Spleen (tissue), 11 donors: ENCODE measurements at regions not wholly inside any gene's neighbourhood (a gene's known extent, or its start where the extent isn't known, plus 50 kb on each side); places are given as distances from the start of the nearest gene placed in this dataset.
A peak's percentile ranks its signal among the peaks of the same experiment; 100 is the strongest.

Experiments used
- DNase-seq: peaks from one replicate; pipeline ENCODE4 v3.0.0-alpha.2; 2020
- H3K27ac ChIP-seq, 8 donors: fragments of 200-600 bp; sonication (generic) in 7 of 8; 1 replicate in 4 of 8; 2 replicates in 4 of 8; pipeline versions ENCODE4 v1.5.0 to v1.8.0; 2016 to 2021; ENCODE audit warnings: inconsistent platforms in 4 of 8, mild to moderate bottlenecking in 4 of 8, moderate library complexity in 1 of 8
- H3K27me3 ChIP-seq, 7 donors: fragments of 200-600 bp; sonication (generic) in 6 of 7; replicated peaks in 1 of 7; 1 replicate in 4 of 7; 2 replicates in 3 of 7; pipeline versions ENCODE4 v1.5.0 to v1.8.0; 2016 to 2021; ENCODE audit warnings: inconsistent platforms in 3 of 7, mild to moderate bottlenecking in 1 of 7
- H3K36me3 ChIP-seq, 6 donors: fragments of 200-600 bp; sonication (generic) in 5 of 6; 1 replicate in 4 of 6; 2 replicates in 2 of 6; pipeline versions ENCODE4 v1.5.0 to v1.8.0; 2016 to 2021; ENCODE audit warnings: inconsistent platforms in 2 of 6
- H3K4me1 ChIP-seq, 6 donors: fragments of 200-600 bp; sonication (generic) in 5 of 6; 1 replicate in 3 of 6; 2 replicates in 3 of 6; pipeline versions ENCODE4 v1.5.0 to v1.8.0; 2016 to 2021; ENCODE audit warnings: inconsistent platforms in 3 of 6
- H3K4me3 ChIP-seq, 8 donors: fragments of 200-600 bp; sonication (generic) in 7 of 8; 1 replicate in 4 of 8; 2 replicates in 4 of 8; pipeline versions ENCODE4 v1.5.0 to v1.8.0; 2016 to 2021; ENCODE audit warnings: inconsistent platforms in 4 of 8, mild to moderate bottlenecking in 4 of 8, moderate library complexity in 2 of 8
- H3K9me3 ChIP-seq, 8 donors: fragments of 200-600 bp; sonication (generic) in 7 of 8; 1 replicate in 4 of 8; 2 replicates in 4 of 8; pipeline versions ENCODE4 v1.5.0 to v1.8.0; 2016 to 2021; ENCODE audit warnings: inconsistent platforms in 4 of 8
- POLR2A ChIP-seq, 3 donors: fragments of 450-650 bp; IDR thresholded peaks; one replicate each; pipeline ENCODE4 v1.5.1; 2017; ENCODE audit warnings: antibody characterized with exemption in 3 of 3, mild to moderate bottlenecking in 1 of 3
- POLR2AphosphoS5 ChIP-seq, 3 donors: sonication (generic); formaldehyde crosslinking; IDR thresholded peaks; one replicate each; pipeline ENCODE4 v1.5.1; 2017; ENCODE audit warnings: antibody characterized with exemption in 3 of 3
- WGBS, 5 donors: extraction: QIAGEN DNeasy Blood & Tissue Kit in 3 of 5; methylation state at CpG; one replicate each; pipeline versions ENCODE4 v1.1.5 to v1.1.7; 2013 to 2018; 5-methylcytosine and 5-hydroxymethylcytosine counted together
- intact Hi-C: fragments of 100-400 bp; cut with DNase I; formaldehyde crosslinking; loops from one replicate; pipeline ENCODE4 v1.15.0; 2023; ENCODE audit warnings: low total_unique reads
- TF ChIP-seq, protein P1 (sequence below), 11 experiments: fragments of 200-600 bp in 7 of 11; fragments of 450-650 bp in 4 of 11; sonication (generic) in 4 of 11; IDR thresholded peaks in 8 of 11; conservative IDR thresholded peaks in 3 of 11; 1 replicate in 7 of 11; 2 replicates in 4 of 11; pipeline versions ENCODE4 v1.4.0 to v1.8.0; 2016 to 2021; ENCODE audit warnings: antibody characterized with exemption in 11 of 11, inconsistent platforms in 4 of 11, mild to moderate bottlenecking in 1 of 11
- donor health status: healthy with polysubstance abuse.
- donor health status: DM: no; HTN: no; CAD: no; lungs with moderate emphysema.
- donor health status: DM: no; HTN: no; CAD: no.
- donor health status: Bipolar disorder and iron deficiency.
- donor health status: healthy.
- donor health status: DM: no; HTN: no; CAD: no.
- donor health status: DM: yes; HTN: yes; CAD: no.

DNA sequence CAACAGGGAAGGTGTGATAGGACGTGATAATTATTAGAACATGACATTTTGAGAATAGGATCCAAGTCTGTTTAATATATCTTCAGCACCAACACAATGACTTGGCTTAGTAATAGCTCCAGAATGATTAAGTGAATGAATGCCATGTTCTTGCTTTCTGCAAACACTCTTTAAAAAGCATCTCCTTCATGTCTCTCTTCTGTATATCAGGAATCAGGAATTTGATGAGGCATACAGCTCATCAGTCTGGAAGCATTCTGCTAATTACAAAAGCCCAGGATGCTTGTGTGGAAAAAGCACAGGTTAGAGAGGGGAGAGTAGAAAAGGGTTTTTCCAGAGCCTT, 113.0 kb upstream of the ZNF648 start:
- no peaks in the 10 kb centered on the region for H3K36me3 ChIP-seq
- TF ChIP-seq, protein P1, sequence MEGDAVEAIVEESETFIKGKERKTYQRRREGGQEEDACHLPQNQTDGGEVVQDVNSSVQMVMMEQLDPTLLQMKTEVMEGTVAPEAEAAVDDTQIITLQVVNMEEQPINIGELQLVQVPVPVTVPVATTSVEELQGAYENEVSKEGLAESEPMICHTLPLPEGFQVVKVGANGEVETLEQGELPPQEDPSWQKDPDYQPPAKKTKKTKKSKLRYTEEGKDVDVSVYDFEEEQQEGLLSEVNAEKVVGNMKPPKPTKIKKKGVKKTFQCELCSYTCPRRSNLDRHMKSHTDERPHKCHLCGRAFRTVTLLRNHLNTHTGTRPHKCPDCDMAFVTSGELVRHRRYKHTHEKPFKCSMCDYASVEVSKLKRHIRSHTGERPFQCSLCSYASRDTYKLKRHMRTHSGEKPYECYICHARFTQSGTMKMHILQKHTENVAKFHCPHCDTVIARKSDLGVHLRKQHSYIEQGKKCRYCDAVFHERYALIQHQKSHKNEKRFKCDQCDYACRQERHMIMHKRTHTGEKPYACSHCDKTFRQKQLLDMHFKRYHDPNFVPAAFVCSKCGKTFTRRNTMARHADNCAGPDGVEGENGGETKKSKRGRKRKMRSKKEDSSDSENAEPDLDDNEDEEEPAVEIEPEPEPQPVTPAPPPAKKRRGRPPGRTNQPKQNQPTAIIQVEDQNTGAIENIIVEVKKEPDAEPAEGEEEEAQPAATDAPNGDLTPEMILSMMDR (IDR thresholded peaks at IDR 0.05 in 8 of 11, conservative IDR thresholded peaks at IDR 0.05 in 3 of 11) = no peak
- TF ChIP-seq POLR2A (IDR thresholded peaks at IDR 0.05) = no peak
- no peak for TF ChIP-seq POLR2AphosphoS5 (IDR thresholded peaks at IDR 0.05)
- intact Hi-C loops = no loop called here
- no peaks in the 10 kb centered on the region for H3K9me3 ChIP-seq
- WGBS, 5 donors = 8 to 73% (median 64%) methylated on average over 1 of the region's 1 CpG
- H3K27me3 ChIP-seq = no peaks in the 10 kb centered on the region
- DNase-seq = no peak
- peak overlapping the region in 3 of 8 donors; percentile 25 to 49 (median 28) for H3K27ac ChIP-seq
- H3K4me1 ChIP-seq = peaks cover 6 to 40% (median 18%) of the 10 kb centered on the region in 6 donors
- H3K4me3 ChIP-seq = no peak overlapping the region

GRCh38 chr1:182173808-182174512, 112.4 kb upstream of the ZNF648 start:
- no peaks in the 10 kb centered on the region for H3K9me3 ChIP-seq
- intact Hi-C loops = no loop called here
- no peak overlapping the region for H3K4me3 ChIP-seq
- H3K4me1 ChIP-seq = peaks cover 6 to 45% (median 18%) of the 10 kb centered on the region in 6 donors
- no peaks in the 10 kb centered on the region for H3K27me3 ChIP-seq
- no peaks in the 10 kb centered on the region for H3K36me3 ChIP-seq
- no peak for TF ChIP-seq POLR2AphosphoS5 (IDR thresholded peaks at IDR 0.05)
- no peak for TF ChIP-seq POLR2A (IDR thresholded peaks at IDR 0.05)
- DNase-seq = no peak
- peak overlapping the region in 4 of 8 donors; percentile 19 to 49 (median 26) for H3K27ac ChIP-seq
- 61 to 82% (median 66%) methylated on average over 5 of the region's 5 CpGs for WGBS, 5 donors

DNA sequence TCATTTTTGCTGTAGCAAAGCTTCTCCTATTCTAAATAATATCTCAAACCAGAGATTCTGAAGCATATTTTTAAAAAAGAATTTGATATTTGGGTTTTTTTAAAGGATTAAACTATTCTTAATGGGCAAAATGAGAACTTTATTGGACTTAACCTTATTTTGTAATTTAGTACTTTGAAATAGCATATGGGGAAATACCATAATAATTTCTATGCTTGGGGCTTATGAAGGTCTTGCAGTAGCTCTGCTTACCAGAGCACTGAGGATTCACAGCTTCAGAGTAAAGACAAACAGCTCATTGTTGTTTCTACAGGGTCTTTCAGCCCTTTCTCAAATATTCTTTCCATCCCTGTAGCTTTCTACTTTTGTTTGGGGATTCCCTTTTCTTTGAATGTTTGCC, 111.2 kb upstream of the ZNF648 start:
- Histone ChIP-seq H3K4me1 (peaks cover 6 to 49% (median 18%) of the 10 kb centered on the region in 6 donors), H3K4me3 (no peak overlapping the region), H3K36me3 (no peaks in the 10 kb centered on the region), H3K9me3 (no peaks in the 10 kb centered on the region), H3K27me3 (no peaks in the 10 kb centered on the region), H3K27ac (peak overlapping the region in 6 of 8 donors; percentile 68 to 85 (median 78))
- TF ChIP-seq POLR2A (IDR thresholded peaks at IDR 0.05) (no peak), POLR2AphosphoS5 (IDR thresholded peaks at IDR 0.05) (no peak)
- TF ChIP-seq, protein P1 (IDR thresholded peaks at IDR 0.05 in 8 of 11, conservative IDR thresholded peaks at IDR 0.05 in 3 of 11) = no peak
- intact Hi-C loops = no loop called here
- no peak for DNase-seq

GRCh38 chr1:182170891-182171461, 109.5 kb upstream of the ZNF648 start:
- no peaks in the 10 kb centered on the region for H3K27me3 ChIP-seq
- H3K9me3 ChIP-seq = no peaks in the 10 kb centered on the region
- WGBS, 5 donors = 24 to 57% (median 33%) methylated on average over 7 of the region's 7 CpGs
- intact Hi-C loops = no loop called here
- H3K4me3 ChIP-seq = no peak overlapping the region
- peak; percentile 74 for DNase-seq
- peak overlapping the region; percentile 58 to 85 (median 76) for H3K27ac ChIP-seq
- TF ChIP-seq POLR2A (IDR thresholded peaks at IDR 0.05) = no peak
- TF ChIP-seq POLR2AphosphoS5 (IDR thresholded peaks at IDR 0.05) = peak in 1 of 3 donors; percentile 85
- H3K36me3 ChIP-seq = no peaks in the 10 kb centered on the region
- H3K4me1 ChIP-seq = peaks cover 6 to 49% (median 18%) of the 10 kb centered on the region in 6 donors

DNA sequence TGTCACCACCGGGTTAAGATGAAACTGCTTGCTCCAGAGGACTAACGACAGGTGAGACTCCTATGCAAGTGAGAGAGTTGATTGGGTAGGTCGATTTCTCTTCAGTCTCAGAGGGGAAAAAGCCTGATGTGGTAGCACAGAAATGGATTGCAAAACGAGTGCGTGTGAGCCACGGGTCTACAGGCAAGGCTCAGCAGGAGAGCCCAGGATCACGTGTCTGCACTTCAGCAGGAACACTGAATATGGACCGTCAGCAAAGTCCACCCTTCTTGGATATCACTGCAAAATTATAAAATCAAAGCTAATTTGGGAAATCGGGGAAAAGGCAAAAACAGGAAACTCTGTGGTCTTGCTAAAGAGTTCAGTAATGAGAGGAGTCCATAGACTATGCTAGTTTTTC, 107.7 kb upstream of the ZNF648 start:
- Histone ChIP-seq H3K27me3 (no peaks in the 10 kb centered on the region), H3K36me3 (no peaks in the 10 kb centered on the region), H3K27ac (peak overlapping the region in 5 of 8 donors; percentile 9 to 85 (median 79)), H3K4me1 (peaks cover 6 to 56% (median 21%) of the 10 kb centered on the region in 6 donors), H3K4me3 (no peak overlapping the region), H3K9me3 (no peaks in the 10 kb centered on the region)
- intact Hi-C loops = no loop called here
- TF ChIP-seq, protein P1 (IDR thresholded peaks at IDR 0.05 in 8 of 11, conservative IDR thresholded peaks at IDR 0.05 in 3 of 11) = no peak
- peak in 2 of 3 donors; percentile 13 to 51 for TF ChIP-seq POLR2AphosphoS5 (IDR thresholded peaks at IDR 0.05)
- no peak for DNase-seq
- WGBS, 5 donors = 42 to 65% (median 59%) methylated on average over 9 of the region's 9 CpGs
